BJ (cell line): ENCODE measurements at regions not wholly inside any gene's neighbourhood (a gene's known extent, or its start where the extent isn't known, plus 50 kb on each side); places are given as distances from the start of the nearest gene placed in this dataset.

Source experiments
- CTCF ChIA-PET: fragments of 350-600 bp; formaldehyde crosslinking; extraction: SDS; loops from one replicate; lab custom pipeline; 2021; ENCODE audit warnings: antibody characterized with exemption, inconsistent platforms; lab: Yijun Ruan, JAX
- POLR2A ChIA-PET: fragments of 300-600 bp; sonication (Branson Sonifier 250); formaldehyde crosslinking; extraction: SDS; loops from one replicate; lab custom pipeline; 2021; ENCODE audit warnings: antibody characterized with exemption; lab: Charles Lee
- DNase-seq: peaks from one replicate; pipeline ENCODE4 v3.0.0-alpha.2; 2011; ENCODE audit warnings: low read depth
- H3K27me3 ChIP-seq: 2 replicates; pipeline ENCODE4 v1.6.0; 2011; ENCODE audit warnings: low read length; ENCODE audit not compliant: control insufficient read depth, insufficient read depth
- H3K36me3 ChIP-seq: 2 replicates; pipeline ENCODE4 v1.5.1; 2011; ENCODE audit warnings: low read length; ENCODE audit not compliant: control insufficient read depth, insufficient read depth
- H3K4me3 ChIP-seq: 2 replicates; pipeline ENCODE4 v1.5.1; 2011; ENCODE audit warnings: low read depth, mild to moderate bottlenecking, control low read depth, low read length
- TF ChIP-seq, protein P1 (sequence below): IDR thresholded peaks from 2 replicates; pipeline ENCODE4 v1.5.1; 2011; ENCODE audit warnings: low read depth, mild to moderate bottlenecking, control low read depth, inconsistent platforms, low read length, moderate library complexity; ENCODE audit not compliant: insufficient read depth

DNA sequence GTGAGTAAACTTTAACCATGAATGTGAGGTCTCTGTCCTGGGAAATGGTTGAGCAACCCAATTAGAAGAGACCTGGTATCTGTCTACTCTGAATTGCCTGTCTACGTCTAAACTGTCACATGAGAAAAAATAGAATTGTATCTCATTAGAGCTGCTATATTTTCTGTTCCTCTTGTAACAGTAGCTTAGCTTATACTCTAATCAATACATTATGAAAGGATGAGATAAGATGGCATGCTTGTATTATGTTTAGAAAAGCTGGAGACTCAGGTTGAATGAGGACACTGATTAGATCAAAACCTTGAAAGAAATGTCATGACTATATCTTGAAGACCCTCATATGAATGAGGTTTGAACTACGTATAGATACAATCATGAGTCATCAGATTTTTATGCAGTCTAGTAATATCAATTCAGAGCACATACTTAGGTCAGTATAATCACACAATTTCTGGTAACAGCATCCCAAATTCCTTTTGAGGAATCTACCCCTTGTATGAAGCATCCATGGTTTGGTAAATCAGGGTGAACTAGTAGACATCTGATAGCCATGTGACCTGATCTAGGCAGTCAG lies 561.5 kb upstream of the CHORDC1 start:
- ChIA-PET CTCF (no interaction called here), POLR2A (no interaction called here)
- Histone ChIP-seq H3K36me3 (no peaks in the 10 kb centered on the region), H3K4me3 (no peak overlapping the region), H3K27me3 (no peaks in the 10 kb centered on the region)
- TF ChIP-seq, protein P1, sequence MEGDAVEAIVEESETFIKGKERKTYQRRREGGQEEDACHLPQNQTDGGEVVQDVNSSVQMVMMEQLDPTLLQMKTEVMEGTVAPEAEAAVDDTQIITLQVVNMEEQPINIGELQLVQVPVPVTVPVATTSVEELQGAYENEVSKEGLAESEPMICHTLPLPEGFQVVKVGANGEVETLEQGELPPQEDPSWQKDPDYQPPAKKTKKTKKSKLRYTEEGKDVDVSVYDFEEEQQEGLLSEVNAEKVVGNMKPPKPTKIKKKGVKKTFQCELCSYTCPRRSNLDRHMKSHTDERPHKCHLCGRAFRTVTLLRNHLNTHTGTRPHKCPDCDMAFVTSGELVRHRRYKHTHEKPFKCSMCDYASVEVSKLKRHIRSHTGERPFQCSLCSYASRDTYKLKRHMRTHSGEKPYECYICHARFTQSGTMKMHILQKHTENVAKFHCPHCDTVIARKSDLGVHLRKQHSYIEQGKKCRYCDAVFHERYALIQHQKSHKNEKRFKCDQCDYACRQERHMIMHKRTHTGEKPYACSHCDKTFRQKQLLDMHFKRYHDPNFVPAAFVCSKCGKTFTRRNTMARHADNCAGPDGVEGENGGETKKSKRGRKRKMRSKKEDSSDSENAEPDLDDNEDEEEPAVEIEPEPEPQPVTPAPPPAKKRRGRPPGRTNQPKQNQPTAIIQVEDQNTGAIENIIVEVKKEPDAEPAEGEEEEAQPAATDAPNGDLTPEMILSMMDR: no peak
- DNase-seq: no peak

DNA sequence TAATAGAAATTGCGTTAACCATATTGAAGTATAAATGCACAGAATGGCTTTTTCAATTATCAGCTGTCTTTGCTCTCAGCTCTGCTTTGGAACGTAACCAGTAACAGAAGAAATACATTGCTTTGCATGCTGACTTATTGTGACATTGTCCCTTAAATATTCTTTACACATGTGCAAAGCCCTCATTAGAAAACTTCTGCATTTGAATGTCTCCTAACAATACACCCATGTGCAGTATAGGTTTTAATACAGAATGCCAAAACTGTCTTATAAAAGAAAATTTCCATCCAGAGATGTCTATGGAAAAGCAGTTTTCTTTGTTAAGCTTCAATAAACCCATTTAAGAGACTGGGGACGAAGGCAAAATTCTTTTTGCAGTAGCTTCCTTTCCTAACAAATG lies 560.3 kb upstream of the CHORDC1 start:
- Histone ChIP-seq H3K36me3 (no peaks in the 10 kb centered on the region), H3K27me3 (no peaks in the 10 kb centered on the region), H3K4me3 (no peak overlapping the region)
- DNase-seq: no peak
- ChIA-PET POLR2A (no interaction called here), CTCF (no interaction called here)
- TF ChIP-seq, protein P1: no peak

DNA sequence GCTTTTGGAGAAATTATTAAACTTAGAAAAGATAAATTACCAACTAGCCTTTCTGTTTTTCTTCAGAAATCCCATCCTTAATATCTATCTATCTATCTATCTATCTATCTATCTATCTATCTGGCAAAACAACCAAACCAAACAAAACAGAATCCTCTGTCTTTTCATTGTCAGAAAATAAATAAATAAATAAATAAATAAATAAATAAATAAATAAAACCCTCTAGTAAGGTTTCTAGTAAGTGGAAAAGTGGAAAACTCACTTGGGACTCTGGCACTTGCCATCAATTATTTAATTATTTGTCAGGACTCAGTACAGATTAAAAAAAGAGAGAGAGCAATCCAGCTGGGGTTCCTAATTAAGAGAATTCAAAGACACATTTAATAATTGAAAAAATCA lies 556.2 kb upstream of the CHORDC1 start:
- ChIA-PET CTCF (no interaction called here), POLR2A (no interaction called here)
- TF ChIP-seq, protein P1: no peak
- no peak overlapping the region for H3K4me3 ChIP-seq
- no peaks in the 10 kb centered on the region for H3K36me3 ChIP-seq
- no peaks in the 10 kb centered on the region for H3K27me3 ChIP-seq
- no peak for DNase-seq

DNA sequence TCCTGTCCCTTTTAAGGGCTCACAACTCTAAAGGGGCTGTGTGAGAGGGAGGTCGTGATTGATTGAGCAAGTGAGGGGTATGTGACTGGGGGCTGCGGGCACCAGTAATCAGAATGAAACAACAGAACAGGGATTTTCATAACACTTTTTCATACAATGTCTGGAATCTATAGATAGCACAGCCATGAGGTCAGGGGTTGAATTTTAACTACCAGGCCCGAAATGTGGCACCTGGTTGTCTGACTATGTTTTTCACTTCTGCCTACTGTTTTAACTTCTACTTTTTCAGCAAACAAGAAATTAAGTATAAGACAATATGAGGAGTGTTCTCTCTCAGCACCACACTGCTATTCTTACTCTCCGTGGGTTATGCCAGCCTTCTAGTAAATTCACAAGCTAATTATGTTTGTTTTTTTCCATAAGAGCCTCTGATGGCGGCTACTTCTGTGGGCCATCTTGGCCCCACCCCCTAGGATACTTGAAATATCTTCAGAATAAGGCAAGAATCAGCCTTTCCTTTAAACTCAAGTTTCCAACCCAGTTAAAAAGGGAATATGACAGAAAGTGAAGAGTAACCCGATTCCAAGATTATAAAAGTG lies 552.8 kb upstream of the CHORDC1 start:
- ChIA-PET CTCF (no interaction called here), POLR2A (no interaction called here)
- DNase-seq: no peak
- TF ChIP-seq, protein P1: no peak
- Histone ChIP-seq H3K4me3 (no peak overlapping the region), H3K27me3 (no peaks in the 10 kb centered on the region), H3K36me3 (no peaks in the 10 kb centered on the region)

DNA sequence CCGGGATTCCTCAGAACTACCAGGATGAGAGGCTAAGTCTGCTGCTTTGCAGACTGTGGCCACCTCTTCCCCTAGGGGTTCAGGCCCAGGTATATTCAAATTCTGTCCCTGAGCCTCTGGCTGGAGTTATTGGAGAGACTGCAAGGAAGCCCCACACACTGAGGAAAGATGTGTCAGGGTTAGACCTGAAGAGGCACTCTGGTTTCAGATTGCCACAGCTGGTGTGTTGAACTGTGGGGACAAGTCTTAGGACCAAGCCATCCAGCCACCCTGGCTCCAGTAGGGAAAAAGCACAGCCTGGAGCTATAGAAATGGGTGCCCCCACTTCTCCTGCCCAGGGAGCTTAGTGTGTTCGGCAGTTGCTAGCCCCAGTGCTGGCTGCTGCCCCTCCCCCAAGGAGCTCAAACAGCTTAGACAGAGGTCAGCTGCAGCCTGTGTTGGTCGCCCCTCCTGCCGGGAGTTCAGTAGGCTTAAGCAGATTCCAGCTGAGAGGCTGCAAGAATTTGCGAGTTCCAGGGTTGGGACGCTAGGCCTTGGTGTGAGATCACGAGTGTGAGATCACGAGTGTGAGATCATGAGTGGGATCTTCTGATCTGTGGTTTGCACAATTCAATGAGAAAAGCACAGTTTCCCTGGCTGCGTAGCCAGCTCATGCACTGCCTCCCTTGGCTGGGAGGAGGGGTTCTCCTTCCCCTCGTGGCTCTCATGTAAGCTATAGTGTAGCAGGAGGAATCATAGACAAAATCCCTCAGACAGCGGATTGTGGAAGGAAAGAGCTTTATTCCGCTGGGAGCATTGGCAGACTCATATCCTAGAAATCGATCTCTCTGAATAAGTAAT lies 552.1 kb upstream of the CHORDC1 start:
- H3K36me3 ChIP-seq: no peaks in the 10 kb centered on the region
- TF ChIP-seq, protein P1: no peak
- no peak overlapping the region for H3K4me3 ChIP-seq
- POLR2A ChIA-PET: no interaction called here
- CTCF ChIA-PET: no interaction called here
- no peaks in the 10 kb centered on the region for H3K27me3 ChIP-seq
- DNase-seq: no peak
